HCT116 (cell line): ENCODE measurements at regions not wholly inside any gene's neighbourhood (a gene's known extent, or its start where the extent isn't known, plus 50 kb on each side); places are given as distances from the start of the nearest gene placed in this dataset.

Experiments used
- ATAC-seq: fragments of 200-7000 bp; cut with Tn5 transposase; 2 replicates; pipeline ENCODE4 v1.9.1; 2020; ENCODE audit warnings: mild to moderate bottlenecking, moderate library complexity
- BruUV-seq: library from RNA; stranded (reverse); fragments of 400-500 nt; replicated peaks from 2 replicates; lab custom pipeline; 2021; lab: Mats Ljungman, UMichigan
- CTCF ChIA-PET: fragments of 300-600 bp; sonication (Branson Sonifier 250); formaldehyde crosslinking; loops from one replicate; lab custom pipeline; 2021; ENCODE audit warnings: antibody characterized with exemption; lab: Charles Lee
- POLR2A ChIA-PET: fragments of 300-600, 350-600 bp; sonication (Branson Sonifier 250); formaldehyde crosslinking; loops from one replicate; lab custom pipeline; 2021; ENCODE audit warnings: antibody characterized with exemption; lab: Charles Lee
- RAD21 ChIA-PET, 2 experiments: fragments of 300-600 bp; sonication (Branson Sonifier 250); formaldehyde crosslinking; loops; one replicate each; lab custom pipeline; 2023; ENCODE audit warnings: low total read pairs in 2 of 2; ENCODE audit not compliant: uncharacterized antibody in 2 of 2, unreplicated experiment in 2 of 2, low non-redundant PET in 1 of 2; lab: Charles Lee
- DNase-seq: peaks from one replicate; pipeline ENCODE4 v3.0.0-alpha.2; 2010; ENCODE audit warnings: low read depth, low spot score
- H2AFZ ChIP-seq: fragments of 200-600 bp; shearing (Covaris generic), sonication (generic); 2 replicates; pipeline ENCODE4 v1.6.1; 2017; ENCODE audit warnings: low read depth, mixed run types, mixed read lengths, antibody characterized with exemption, low read length; ENCODE audit not compliant: poor library complexity, severe bottlenecking
- H3K27ac ChIP-seq: 2 replicates; pipeline ENCODE4 v1.5.1; 2012; ENCODE audit warnings: low read depth, low read length
- H3K27me3 ChIP-seq: fragments of 200-600 bp; sonication (generic); 2 replicates; pipeline ENCODE4 v1.6.1; 2016; ENCODE audit warnings: mixed run types, low read length, mixed read lengths; ENCODE audit not compliant: insufficient read depth
- H3K36me3 ChIP-seq, 2 experiments: fragments of 200-500 bp in 1 of 2; fragments of 200-600 bp in 1 of 2; sonication (Bioruptor generic) in 1 of 2; sonication (generic) in 1 of 2; 2 replicates each; pipeline versions ENCODE4 v1.5.1 to v1.6.1; 2014 to 2016; ENCODE audit warnings: low read length in 2 of 2, inconsistent platforms in 1 of 2, mixed read lengths in 1 of 2, mixed run types in 1 of 2; ENCODE audit not compliant: insufficient read depth in 2 of 2, control insufficient read depth in 1 of 2
- H3K4me1 ChIP-seq, 2 experiments: fragments of 200-600 bp in 1 of 2; sonication (generic) in 1 of 2; 2 replicates each; pipeline versions ENCODE4 v1.5.1 to v1.6.1; 2012 to 2017; ENCODE audit warnings: low read length in 2 of 2, inconsistent platforms in 1 of 2, mild to moderate bottlenecking in 1 of 2, mixed read lengths in 1 of 2, mixed run types in 1 of 2, moderate library complexity in 1 of 2; ENCODE audit not compliant: insufficient read depth in 2 of 2, control insufficient read depth in 1 of 2
- H3K4me2 ChIP-seq: fragments of 200-600 bp; sonication (generic); 2 replicates; pipeline ENCODE4 v1.6.1; 2017; ENCODE audit warnings: mixed run types, low read length, mixed read lengths
- H3K4me3 ChIP-seq, 2 experiments: fragments of 200-600 bp in 1 of 2; sonication (generic) in 1 of 2; replicated peaks in 1 of 2; 2 replicates each; pipeline ENCODE4 v1.5.1; 2011 to 2016; ENCODE audit warnings: low read length in 2 of 2, control low read depth in 1 of 2, low read depth in 1 of 2, mild to moderate bottlenecking in 1 of 2, mixed read lengths in 1 of 2, mixed run types in 1 of 2
- H3K79me2 ChIP-seq: fragments of 200-600 bp; sonication (generic); 2 replicates; pipeline ENCODE4 v1.6.1; 2017; ENCODE audit warnings: mild to moderate bottlenecking, mixed run types, low read length, moderate library complexity, mixed read lengths; ENCODE audit not compliant: insufficient read depth
- H3K9ac ChIP-seq: fragments of 200-600 bp; sonication (generic); 2 replicates; pipeline ENCODE4 v1.6.1; 2016; ENCODE audit warnings: low read length, mixed read lengths
- H3K9me2 ChIP-seq: fragments of 200-600 bp; sonication (generic), shearing (Covaris generic); 2 replicates; pipeline ENCODE4 v1.6.1; 2017; ENCODE audit warnings: mixed run types, mild to moderate bottlenecking, moderate library complexity; ENCODE audit not compliant: insufficient read depth
- H3K9me3 ChIP-seq, 2 experiments: fragments of 200-500 bp in 1 of 2; fragments of 200-600 bp in 1 of 2; sonication (Bioruptor generic) in 1 of 2; sonication (generic) in 1 of 2; 2 replicates each; pipeline ENCODE4 v1.6.1; 2014 to 2017; ENCODE audit warnings: low read length in 2 of 2, mixed read lengths in 2 of 2, inconsistent platforms in 1 of 2, low read depth in 1 of 2, mild to moderate bottlenecking in 1 of 2, mixed run types in 1 of 2, moderate library complexity in 1 of 2; ENCODE audit not compliant: control insufficient read depth in 1 of 2, insufficient read depth in 1 of 2
- H4K20me1 ChIP-seq: fragments of 200-600 bp; sonication (generic), shearing (Covaris generic); 2 replicates; pipeline ENCODE4 v1.6.1; 2017; ENCODE audit warnings: mixed run types, mild to moderate bottlenecking, moderate library complexity; ENCODE audit not compliant: insufficient read depth
- ATF3 ChIP-seq: IDR thresholded peaks from 2 replicates; pipeline ENCODE4 v1.6.1; 2012
- CBX3 ChIP-seq: IDR thresholded peaks from 2 replicates; pipeline ENCODE4 v1.6.1; 2012; ENCODE audit warnings: low read depth
- CEBPB ChIP-seq: IDR thresholded peaks from 2 replicates; pipeline ENCODE4 v1.6.1; 2012; ENCODE audit warnings: low read depth
- EZH2 ChIP-seq: fragments of 200-600 bp; sonication (generic); IDR thresholded peaks from 2 replicates; pipeline ENCODE4 v1.6.1; 2017; ENCODE audit warnings: antibody characterized with exemption, mixed run types
- EZH2phosphoT487 ChIP-seq: fragments of 200-600 bp; IDR thresholded peaks from 2 replicates; pipeline ENCODE4 v1.6.1; 2018; ENCODE audit warnings: antibody characterized with exemption, borderline replicate concordance
- JUND ChIP-seq: IDR thresholded peaks from 2 replicates; pipeline ENCODE4 v1.6.1; 2012
- POLR2AphosphoS5 ChIP-seq: IDR thresholded peaks from 2 replicates; pipeline ENCODE4 v1.6.1; 2011; ENCODE audit warnings: mild to moderate bottlenecking, low read depth, low read length, moderate library complexity
- REST ChIP-seq: IDR thresholded peaks from 2 replicates; pipeline ENCODE4 v1.6.1; 2012; ENCODE audit warnings: low read depth
- SIN3A ChIP-seq: IDR thresholded peaks from 2 replicates; pipeline ENCODE4 v1.6.1; 2012; ENCODE audit warnings: low read depth
- TCF7L2 ChIP-seq: IDR thresholded peaks from 2 replicates; pipeline ENCODE4 v1.7.0; 2011; ENCODE audit warnings: borderline replicate concordance, inconsistent platforms; ENCODE audit not compliant: insufficient read depth, insufficient read length; ENCODE audit errors: extremely low read depth
- YY1 ChIP-seq: IDR thresholded peaks from 2 replicates; pipeline ENCODE4 v1.6.1; 2011; ENCODE audit warnings: low read length, low read depth, moderate library complexity, mild to moderate bottlenecking; ENCODE audit not compliant: insufficient replicate concordance; ENCODE audit errors: extremely low read depth
- ZFX ChIP-seq: fragments of 450-650 bp; IDR thresholded peaks from 2 replicates; pipeline ENCODE4 v1.6.1; 2017
- ZNF274 ChIP-seq: fragments of 200-500 bp; sonication (Bioruptor generic); IDR thresholded peaks from 2 replicates; pipeline ENCODE4 v1.6.1; 2014; ENCODE audit warnings: mild to moderate bottlenecking, low read depth, low read length, inconsistent platforms
- intact Hi-C: fragments of 100-400 bp; cut with micrococcal nuclease; formaldehyde crosslinking; loops from 2 replicates; pipeline ENCODE4 v1.10.0; 2022
- TF ChIP-seq, protein P1 (sequence below): IDR thresholded peaks from 2 replicates; pipeline ENCODE4 v1.6.1; 2011; ENCODE audit warnings: mild to moderate bottlenecking, low read length, moderate library complexity; ENCODE audit not compliant: insufficient replicate concordance; ENCODE audit errors: extremely low read depth
- TF ChIP-seq, protein P2 (sequence below): IDR thresholded peaks from 2 replicates; pipeline ENCODE4 v1.6.1; 2012
- TF ChIP-seq, protein P3 (sequence below), 3 experiments: fragments of 200-600 bp in 1 of 3; sonication (generic) in 1 of 3; IDR thresholded peaks in 2 of 3; conservative IDR thresholded peaks in 1 of 3; 2 replicates each; pipeline ENCODE4 v1.5.1; 2012 to 2017; ENCODE audit warnings: low read depth in 2 of 3, low read length in 2 of 3, antibody characterized with exemption in 1 of 3, borderline replicate concordance in 1 of 3, control low read depth in 1 of 3, mild to moderate bottlenecking in 1 of 3, mixed read lengths in 1 of 3, mixed run types in 1 of 3, moderate library complexity in 1 of 3; ENCODE audit not compliant: insufficient read depth in 1 of 3

GRCh38 chr13:50230662-50230978, 215.4 kb downstream of the KCNRG start:
- no TSS peak for BruUV-seq
- no peaks in the 10 kb centered on the region for H3K4me1 ChIP-seq
- no peaks in the 10 kb centered on the region for H4K20me1 ChIP-seq
- no peak overlapping the region for H2AFZ ChIP-seq
- TF ChIP-seq SIN3A (no peak), CEBPB (no peak), JUND (no peak), EZH2phosphoT487 (no peak), YY1 (no peak), POLR2AphosphoS5 (no peak), CBX3 (no peak), REST (no peak), ZNF274 (no peak), TCF7L2 (no peak), ZFX (no peak), ATF3 (no peak), EZH2 (no peak)
- TF ChIP-seq, protein P1, sequence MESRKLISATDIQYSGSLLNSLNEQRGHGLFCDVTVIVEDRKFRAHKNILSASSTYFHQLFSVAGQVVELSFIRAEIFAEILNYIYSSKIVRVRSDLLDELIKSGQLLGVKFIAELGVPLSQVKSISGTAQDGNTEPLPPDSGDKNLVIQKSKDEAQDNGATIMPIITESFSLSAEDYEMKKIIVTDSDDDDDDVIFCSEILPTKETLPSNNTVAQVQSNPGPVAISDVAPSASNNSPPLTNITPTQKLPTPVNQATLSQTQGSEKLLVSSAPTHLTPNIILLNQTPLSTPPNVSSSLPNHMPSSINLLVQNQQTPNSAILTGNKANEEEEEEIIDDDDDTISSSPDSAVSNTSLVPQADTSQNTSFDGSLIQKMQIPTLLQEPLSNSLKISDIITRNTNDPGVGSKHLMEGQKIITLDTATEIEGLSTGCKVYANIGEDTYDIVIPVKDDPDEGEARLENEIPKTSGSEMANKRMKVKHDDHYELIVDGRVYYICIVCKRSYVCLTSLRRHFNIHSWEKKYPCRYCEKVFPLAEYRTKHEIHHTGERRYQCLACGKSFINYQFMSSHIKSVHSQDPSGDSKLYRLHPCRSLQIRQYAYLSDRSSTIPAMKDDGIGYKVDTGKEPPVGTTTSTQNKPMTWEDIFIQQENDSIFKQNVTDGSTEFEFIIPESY = no peak
- TF ChIP-seq, protein P2, sequence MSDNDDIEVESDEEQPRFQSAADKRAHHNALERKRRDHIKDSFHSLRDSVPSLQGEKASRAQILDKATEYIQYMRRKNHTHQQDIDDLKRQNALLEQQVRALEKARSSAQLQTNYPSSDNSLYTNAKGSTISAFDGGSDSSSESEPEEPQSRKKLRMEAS = no peak
- TF ChIP-seq, protein P3, sequence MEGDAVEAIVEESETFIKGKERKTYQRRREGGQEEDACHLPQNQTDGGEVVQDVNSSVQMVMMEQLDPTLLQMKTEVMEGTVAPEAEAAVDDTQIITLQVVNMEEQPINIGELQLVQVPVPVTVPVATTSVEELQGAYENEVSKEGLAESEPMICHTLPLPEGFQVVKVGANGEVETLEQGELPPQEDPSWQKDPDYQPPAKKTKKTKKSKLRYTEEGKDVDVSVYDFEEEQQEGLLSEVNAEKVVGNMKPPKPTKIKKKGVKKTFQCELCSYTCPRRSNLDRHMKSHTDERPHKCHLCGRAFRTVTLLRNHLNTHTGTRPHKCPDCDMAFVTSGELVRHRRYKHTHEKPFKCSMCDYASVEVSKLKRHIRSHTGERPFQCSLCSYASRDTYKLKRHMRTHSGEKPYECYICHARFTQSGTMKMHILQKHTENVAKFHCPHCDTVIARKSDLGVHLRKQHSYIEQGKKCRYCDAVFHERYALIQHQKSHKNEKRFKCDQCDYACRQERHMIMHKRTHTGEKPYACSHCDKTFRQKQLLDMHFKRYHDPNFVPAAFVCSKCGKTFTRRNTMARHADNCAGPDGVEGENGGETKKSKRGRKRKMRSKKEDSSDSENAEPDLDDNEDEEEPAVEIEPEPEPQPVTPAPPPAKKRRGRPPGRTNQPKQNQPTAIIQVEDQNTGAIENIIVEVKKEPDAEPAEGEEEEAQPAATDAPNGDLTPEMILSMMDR (IDR thresholded peaks at IDR 0.05 in 2 of 3, conservative IDR thresholded peaks at IDR 0.05 in 1 of 3; ENCODE audit: borderline replicate concordance in 1 of 3, insufficient read depth in 1 of 3, low read depth in 2 of 3, low read length in 2 of 3) = no peak
- TF ChIP-seq, all 23 proteins: peak for 0
- Histone ChIP-seq H3K27ac (no peak overlapping the region), H3K36me3 (no peaks in the 10 kb centered on the region), H3K4me3 (no peak overlapping the region), H3K9ac (no peak overlapping the region), H3K79me2 (0 out of 2 replicates have a peak, but pooled peaks cover 3% of the 10 kb centered on the region), H3K9me3 (no peaks in the 10 kb centered on the region), H3K4me2 (no peak overlapping the region), H3K27me3 (no peaks in the 10 kb centered on the region), H3K9me2 (no peaks in the 10 kb centered on the region)
- intact Hi-C loops = no loop called here
- no peak for ATAC-seq
- DNase-seq = no peak
- CTCF ChIA-PET = no interaction called here
- RAD21 ChIA-PET = no interaction called here
- POLR2A ChIA-PET = no interaction called here
